ENCODE measurements at regions not wholly inside any gene's neighbourhood (a gene's known extent, or its start where the extent isn't known, plus 50 kb on each side); places are given as distances from the start of the nearest gene placed in this dataset.

DNA sequence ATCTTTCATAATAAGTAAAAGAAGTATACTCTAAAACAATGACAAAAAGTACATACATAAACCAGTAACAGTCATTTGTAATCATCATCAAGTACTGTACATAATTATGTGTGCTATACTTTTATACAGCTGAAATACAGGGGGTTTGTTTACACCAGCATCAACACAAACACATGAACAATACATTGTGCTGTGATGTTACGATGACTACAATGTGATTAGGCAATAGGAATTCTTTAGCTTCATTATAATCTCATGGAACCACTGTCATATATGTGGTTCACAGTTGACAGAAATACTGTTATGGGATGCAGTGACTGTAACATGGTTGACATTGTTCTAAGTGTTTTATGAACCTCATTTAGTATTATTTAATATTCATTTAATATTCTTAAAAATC is 914.4 kb upstream of the TENM4 start (continued):
- TF ChIP-seq, protein P1, sequence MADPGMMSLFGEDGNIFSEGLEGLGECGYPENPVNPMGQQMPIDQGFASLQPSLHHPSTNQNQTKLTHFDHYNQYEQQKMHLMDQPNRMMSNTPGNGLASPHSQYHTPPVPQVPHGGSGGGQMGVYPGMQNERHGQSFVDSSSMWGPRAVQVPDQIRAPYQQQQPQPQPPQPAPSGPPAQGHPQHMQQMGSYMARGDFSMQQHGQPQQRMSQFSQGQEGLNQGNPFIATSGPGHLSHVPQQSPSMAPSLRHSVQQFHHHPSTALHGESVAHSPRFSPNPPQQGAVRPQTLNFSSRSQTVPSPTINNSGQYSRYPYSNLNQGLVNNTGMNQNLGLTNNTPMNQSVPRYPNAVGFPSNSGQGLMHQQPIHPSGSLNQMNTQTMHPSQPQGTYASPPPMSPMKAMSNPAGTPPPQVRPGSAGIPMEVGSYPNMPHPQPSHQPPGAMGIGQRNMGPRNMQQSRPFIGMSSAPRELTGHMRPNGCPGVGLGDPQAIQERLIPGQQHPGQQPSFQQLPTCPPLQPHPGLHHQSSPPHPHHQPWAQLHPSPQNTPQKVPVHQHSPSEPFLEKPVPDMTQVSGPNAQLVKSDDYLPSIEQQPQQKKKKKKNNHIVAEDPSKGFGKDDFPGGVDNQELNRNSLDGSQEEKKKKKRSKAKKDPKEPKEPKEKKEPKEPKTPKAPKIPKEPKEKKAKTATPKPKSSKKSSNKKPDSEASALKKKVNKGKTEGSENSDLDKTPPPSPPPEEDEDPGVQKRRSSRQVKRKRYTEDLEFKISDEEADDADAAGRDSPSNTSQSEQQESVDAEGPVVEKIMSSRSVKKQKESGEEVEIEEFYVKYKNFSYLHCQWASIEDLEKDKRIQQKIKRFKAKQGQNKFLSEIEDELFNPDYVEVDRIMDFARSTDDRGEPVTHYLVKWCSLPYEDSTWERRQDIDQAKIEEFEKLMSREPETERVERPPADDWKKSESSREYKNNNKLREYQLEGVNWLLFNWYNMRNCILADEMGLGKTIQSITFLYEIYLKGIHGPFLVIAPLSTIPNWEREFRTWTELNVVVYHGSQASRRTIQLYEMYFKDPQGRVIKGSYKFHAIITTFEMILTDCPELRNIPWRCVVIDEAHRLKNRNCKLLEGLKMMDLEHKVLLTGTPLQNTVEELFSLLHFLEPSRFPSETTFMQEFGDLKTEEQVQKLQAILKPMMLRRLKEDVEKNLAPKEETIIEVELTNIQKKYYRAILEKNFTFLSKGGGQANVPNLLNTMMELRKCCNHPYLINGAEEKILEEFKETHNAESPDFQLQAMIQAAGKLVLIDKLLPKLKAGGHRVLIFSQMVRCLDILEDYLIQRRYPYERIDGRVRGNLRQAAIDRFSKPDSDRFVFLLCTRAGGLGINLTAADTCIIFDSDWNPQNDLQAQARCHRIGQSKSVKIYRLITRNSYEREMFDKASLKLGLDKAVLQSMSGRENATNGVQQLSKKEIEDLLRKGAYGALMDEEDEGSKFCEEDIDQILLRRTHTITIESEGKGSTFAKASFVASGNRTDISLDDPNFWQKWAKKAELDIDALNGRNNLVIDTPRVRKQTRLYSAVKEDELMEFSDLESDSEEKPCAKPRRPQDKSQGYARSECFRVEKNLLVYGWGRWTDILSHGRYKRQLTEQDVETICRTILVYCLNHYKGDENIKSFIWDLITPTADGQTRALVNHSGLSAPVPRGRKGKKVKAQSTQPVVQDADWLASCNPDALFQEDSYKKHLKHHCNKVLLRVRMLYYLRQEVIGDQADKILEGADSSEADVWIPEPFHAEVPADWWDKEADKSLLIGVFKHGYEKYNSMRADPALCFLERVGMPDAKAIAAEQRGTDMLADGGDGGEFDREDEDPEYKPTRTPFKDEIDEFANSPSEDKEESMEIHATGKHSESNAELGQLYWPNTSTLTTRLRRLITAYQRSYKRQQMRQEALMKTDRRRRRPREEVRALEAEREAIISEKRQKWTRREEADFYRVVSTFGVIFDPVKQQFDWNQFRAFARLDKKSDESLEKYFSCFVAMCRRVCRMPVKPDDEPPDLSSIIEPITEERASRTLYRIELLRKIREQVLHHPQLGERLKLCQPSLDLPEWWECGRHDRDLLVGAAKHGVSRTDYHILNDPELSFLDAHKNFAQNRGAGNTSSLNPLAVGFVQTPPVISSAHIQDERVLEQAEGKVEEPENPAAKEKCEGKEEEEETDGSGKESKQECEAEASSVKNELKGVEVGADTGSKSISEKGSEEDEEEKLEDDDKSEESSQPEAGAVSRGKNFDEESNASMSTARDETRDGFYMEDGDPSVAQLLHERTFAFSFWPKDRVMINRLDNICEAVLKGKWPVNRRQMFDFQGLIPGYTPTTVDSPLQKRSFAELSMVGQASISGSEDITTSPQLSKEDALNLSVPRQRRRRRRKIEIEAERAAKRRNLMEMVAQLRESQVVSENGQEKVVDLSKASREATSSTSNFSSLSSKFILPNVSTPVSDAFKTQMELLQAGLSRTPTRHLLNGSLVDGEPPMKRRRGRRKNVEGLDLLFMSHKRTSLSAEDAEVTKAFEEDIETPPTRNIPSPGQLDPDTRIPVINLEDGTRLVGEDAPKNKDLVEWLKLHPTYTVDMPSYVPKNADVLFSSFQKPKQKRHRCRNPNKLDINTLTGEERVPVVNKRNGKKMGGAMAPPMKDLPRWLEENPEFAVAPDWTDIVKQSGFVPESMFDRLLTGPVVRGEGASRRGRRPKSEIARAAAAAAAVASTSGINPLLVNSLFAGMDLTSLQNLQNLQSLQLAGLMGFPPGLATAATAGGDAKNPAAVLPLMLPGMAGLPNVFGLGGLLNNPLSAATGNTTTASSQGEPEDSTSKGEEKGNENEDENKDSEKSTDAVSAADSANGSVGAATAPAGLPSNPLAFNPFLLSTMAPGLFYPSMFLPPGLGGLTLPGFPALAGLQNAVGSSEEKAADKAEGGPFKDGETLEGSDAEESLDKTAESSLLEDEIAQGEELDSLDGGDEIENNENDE (IDR thresholded peaks at IDR 0.05; ENCODE audit: insufficient replicate concordance, low read length) = no peak
- TF ChIP-seq SAP30 (IDR thresholded peaks at IDR 0.05; ENCODE audit: insufficient read depth, insufficient replicate concordance, low read length) (no peak), SP2 (IDR thresholded peaks at IDR 0.05; ENCODE audit: low read length) (no peak)

Data from H1 (cell line).